Neural cell (in vitro differentiated cells): ENCODE measurements at regions not wholly inside any gene's neighbourhood (a gene's known extent, or its start where the extent isn't known, plus 50 kb on each side); places are given as distances from the start of the nearest gene placed in this dataset.

Experiments used
- H2AFZ ChIP-seq: fragments of 200-600, 300-800 bp; sonication (generic), shearing (Covaris generic); 2 replicates; pipeline ENCODE4 v1.6.0; 2014; ENCODE audit warnings: low read depth, mild to moderate bottlenecking, antibody characterized with exemption, low read length, moderate library complexity
- H3F3A ChIP-seq: fragments of 200-600 bp; shearing (Covaris generic); 2 replicates; pipeline ENCODE4 v1.6.1; 2016; ENCODE audit warnings: mild to moderate bottlenecking, moderate library complexity, mixed read lengths, antibody characterized with exemption, low read length; ENCODE audit not compliant: insufficient read depth, poor library complexity, severe bottlenecking
- H3K27ac ChIP-seq: fragments of 200-600, 300-800 bp; sonication (generic), shearing (Covaris generic); 2 replicates; pipeline ENCODE4 v1.5.1; 2014; ENCODE audit warnings: mild to moderate bottlenecking, low read length, moderate library complexity
- H3K27me3 ChIP-seq: fragments of 300-800, 200-600 bp; sonication (generic), shearing (Covaris generic); 2 replicates; pipeline ENCODE4 v1.6.0; 2014; ENCODE audit warnings: mild to moderate bottlenecking, low read depth, low read length, moderate library complexity; ENCODE audit not compliant: insufficient read depth
- H3K36me3 ChIP-seq: fragments of 300-800, 200-600 bp; sonication (generic), shearing (Covaris generic); 2 replicates; pipeline ENCODE4 v1.5.1; 2014; ENCODE audit warnings: mild to moderate bottlenecking, antibody characterized with exemption, low read length, moderate library complexity; ENCODE audit not compliant: insufficient read depth
- H3K4me2 ChIP-seq: fragments of 300-800, 200-600 bp; sonication (generic), shearing (Covaris generic); 2 replicates; pipeline ENCODE4 v1.6.0; 2014; ENCODE audit warnings: mild to moderate bottlenecking, low read length
- H3K4me3 ChIP-seq: fragments of 300-800, 200-600 bp; sonication (generic), shearing (Covaris generic); 2 replicates; pipeline ENCODE4 v1.5.1; 2014; ENCODE audit warnings: mild to moderate bottlenecking, low read length, moderate library complexity
- H3K79me2 ChIP-seq: fragments of 200-600 bp; shearing (Covaris generic); replicated peaks from 2 replicates; pipeline ENCODE4 v1.6.0; 2014; ENCODE audit warnings: mild to moderate bottlenecking, low read length, moderate library complexity; ENCODE audit not compliant: insufficient read depth
- H3K9ac ChIP-seq: fragments of 300-800, 200-600 bp; sonication (generic), shearing (Covaris generic); 2 replicates; pipeline ENCODE4 v1.6.1; 2016; ENCODE audit warnings: mild to moderate bottlenecking, low read length, mixed read lengths
- H3K9me2 ChIP-seq: fragments of 200-600 bp; shearing (Covaris generic); 2 replicates; pipeline ENCODE4 v1.6.1; 2016; ENCODE audit warnings: mild to moderate bottlenecking, low read length, mixed read lengths; ENCODE audit not compliant: insufficient read depth
- H3K9me3 ChIP-seq: fragments of 200-600, 300-800 bp; sonication (generic), shearing (Covaris generic); 2 replicates; pipeline ENCODE4 v1.6.1; 2016; ENCODE audit warnings: mild to moderate bottlenecking, mixed run types, low read length, moderate library complexity, mixed read lengths
- H4K20me1 ChIP-seq: fragments of 200-600 bp; shearing (Covaris generic); 2 replicates; pipeline ENCODE4 v1.6.1; 2016; ENCODE audit warnings: mild to moderate bottlenecking, mixed run types; ENCODE audit not compliant: insufficient read depth
- CTCF ChIP-seq: fragments of 450-650 bp; IDR thresholded peaks from 2 replicates; pipeline ENCODE4 v1.5.1; 2014; ENCODE audit warnings: antibody characterized with exemption, mild to moderate bottlenecking, moderate library complexity; ENCODE audit not compliant: poor library complexity, severe bottlenecking
- EP300 ChIP-seq: fragments of 450-650 bp; conservative IDR thresholded peaks from 2 replicates; pipeline ENCODE4 v1.6.1; 2014; ENCODE audit warnings: antibody characterized with exemption, mild to moderate bottlenecking, moderate library complexity; ENCODE audit not compliant: poor library complexity, severe bottlenecking
- EZH2 ChIP-seq: fragments of 200-600, 300-800 bp; shearing (Covaris generic), sonication (generic); IDR thresholded peaks from 2 replicates; pipeline ENCODE4 v1.6.1; 2014; ENCODE audit warnings: antibody characterized with exemption, low read length, borderline replicate concordance, mild to moderate bottlenecking; ENCODE audit not compliant: insufficient read depth, poor library complexity, severe bottlenecking
- MXI1 ChIP-seq: fragments of 450-650 bp; conservative IDR thresholded peaks from 2 replicates; pipeline ENCODE4 v1.6.1; 2014; ENCODE audit warnings: antibody characterized with exemption, mild to moderate bottlenecking; ENCODE audit not compliant: poor library complexity, severe bottlenecking
- POLR2AphosphoS5 ChIP-seq: IDR thresholded peaks from 2 replicates; pipeline ENCODE4 v1.6.1; 2012
- RAD21 ChIP-seq: fragments of 450-650 bp; conservative IDR thresholded peaks from 2 replicates; pipeline ENCODE4 v1.6.1; 2014; ENCODE audit warnings: antibody characterized with exemption, mild to moderate bottlenecking, moderate library complexity
- SMC3 ChIP-seq: fragments of 450-650 bp; conservative IDR thresholded peaks from 2 replicates; pipeline ENCODE4 v1.6.1; 2014; ENCODE audit warnings: antibody characterized with exemption, mild to moderate bottlenecking, moderate library complexity; ENCODE audit not compliant: poor library complexity
- TAF1 ChIP-seq: IDR thresholded peaks from 2 replicates; pipeline ENCODE4 v1.6.1; 2012; ENCODE audit warnings: low read depth
- TF ChIP-seq, protein P1 (sequence below): IDR thresholded peaks from 2 replicates; pipeline ENCODE4 v1.6.1; 2012; ENCODE audit warnings: borderline replicate concordance

- H4K20me1 ChIP-seq: no peaks in the 10 kb centered on the region
- no peak overlapping the region for H3K27ac ChIP-seq
- no peak overlapping the region for H2AFZ ChIP-seq
- H3K9me3 ChIP-seq: peaks cover 5% of the 10 kb centered on the region
- no peak overlapping the region for H3K9ac ChIP-seq
- TF ChIP-seq MXI1 (no peak), EZH2 (no peak), CTCF (no peak), TAF1 (no peak), EP300 (no peak), RAD21 (no peak), SMC3 (no peak), POLR2AphosphoS5 (no peak)
- TF ChIP-seq, protein P1, sequence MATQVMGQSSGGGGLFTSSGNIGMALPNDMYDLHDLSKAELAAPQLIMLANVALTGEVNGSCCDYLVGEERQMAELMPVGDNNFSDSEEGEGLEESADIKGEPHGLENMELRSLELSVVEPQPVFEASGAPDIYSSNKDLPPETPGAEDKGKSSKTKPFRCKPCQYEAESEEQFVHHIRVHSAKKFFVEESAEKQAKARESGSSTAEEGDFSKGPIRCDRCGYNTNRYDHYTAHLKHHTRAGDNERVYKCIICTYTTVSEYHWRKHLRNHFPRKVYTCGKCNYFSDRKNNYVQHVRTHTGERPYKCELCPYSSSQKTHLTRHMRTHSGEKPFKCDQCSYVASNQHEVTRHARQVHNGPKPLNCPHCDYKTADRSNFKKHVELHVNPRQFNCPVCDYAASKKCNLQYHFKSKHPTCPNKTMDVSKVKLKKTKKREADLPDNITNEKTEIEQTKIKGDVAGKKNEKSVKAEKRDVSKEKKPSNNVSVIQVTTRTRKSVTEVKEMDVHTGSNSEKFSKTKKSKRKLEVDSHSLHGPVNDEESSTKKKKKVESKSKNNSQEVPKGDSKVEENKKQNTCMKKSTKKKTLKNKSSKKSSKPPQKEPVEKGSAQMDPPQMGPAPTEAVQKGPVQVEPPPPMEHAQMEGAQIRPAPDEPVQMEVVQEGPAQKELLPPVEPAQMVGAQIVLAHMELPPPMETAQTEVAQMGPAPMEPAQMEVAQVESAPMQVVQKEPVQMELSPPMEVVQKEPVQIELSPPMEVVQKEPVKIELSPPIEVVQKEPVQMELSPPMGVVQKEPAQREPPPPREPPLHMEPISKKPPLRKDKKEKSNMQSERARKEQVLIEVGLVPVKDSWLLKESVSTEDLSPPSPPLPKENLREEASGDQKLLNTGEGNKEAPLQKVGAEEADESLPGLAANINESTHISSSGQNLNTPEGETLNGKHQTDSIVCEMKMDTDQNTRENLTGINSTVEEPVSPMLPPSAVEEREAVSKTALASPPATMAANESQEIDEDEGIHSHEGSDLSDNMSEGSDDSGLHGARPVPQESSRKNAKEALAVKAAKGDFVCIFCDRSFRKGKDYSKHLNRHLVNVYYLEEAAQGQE: no peak
- no peak overlapping the region for H3K4me3 ChIP-seq
- H3K27me3 ChIP-seq: no peaks in the 10 kb centered on the region
- no peaks in the 10 kb centered on the region for H3K9me2 ChIP-seq
- no peaks in the 10 kb centered on the region for H3K79me2 ChIP-seq
- no peaks in the 10 kb centered on the region for H3F3A ChIP-seq
- H3K36me3 ChIP-seq: no peaks in the 10 kb centered on the region
- no peak overlapping the region for H3K4me2 ChIP-seq
These were observed 122.5 kb upstream of the GDNF start for GRCh38 chr5:37962389-37962788.

DNA sequence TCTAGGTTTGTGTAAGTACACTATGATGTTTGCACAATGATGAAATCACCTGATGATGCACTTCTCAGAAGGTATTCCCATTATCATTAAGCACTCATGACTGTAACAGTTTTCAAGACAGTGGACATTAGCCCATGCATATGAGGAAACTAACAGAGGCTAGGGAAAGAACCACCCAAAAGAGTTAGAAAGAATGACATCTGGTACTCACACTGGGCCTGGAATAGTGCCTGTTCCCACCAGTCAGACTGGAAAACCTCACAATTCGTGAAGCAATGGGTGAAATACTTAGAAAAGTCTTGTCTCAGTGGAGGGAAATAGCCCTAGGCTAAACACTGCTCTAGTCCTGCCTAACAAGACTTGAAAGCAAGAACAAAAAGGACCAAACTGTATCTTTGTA is 117.4 kb upstream of the GDNF start:
- TF ChIP-seq EZH2 (no peak), MXI1 (no peak), CTCF (no peak), SMC3 (no peak), POLR2AphosphoS5 (no peak), RAD21 (no peak), TAF1 (no peak), EP300 (no peak)
- TF ChIP-seq, protein P1: no peak
- H3K79me2 ChIP-seq: no peaks in the 10 kb centered on the region
- no peaks in the 10 kb centered on the region for H3K36me3 ChIP-seq
- H4K20me1 ChIP-seq: no peaks in the 10 kb centered on the region
- H3K9ac ChIP-seq: no peak overlapping the region
- H3K9me2 ChIP-seq: no peaks in the 10 kb centered on the region
- no peak overlapping the region for H2AFZ ChIP-seq
- H3F3A ChIP-seq: no peaks in the 10 kb centered on the region
- no peaks in the 10 kb centered on the region for H3K27me3 ChIP-seq
- H3K4me2 ChIP-seq: no peak overlapping the region
- H3K4me3 ChIP-seq: no peak overlapping the region
- no peak overlapping the region for H3K27ac ChIP-seq
- H3K9me3 ChIP-seq: peaks cover 5% of the 10 kb centered on the region
